Retinal pigment epithelial cell (primary cell): ENCODE measurements at regions not wholly inside any gene's neighbourhood (a gene's known extent, or its start where the extent isn't known, plus 50 kb on each side); places are given as distances from the start of the nearest gene placed in this dataset.

Experiments
- DNase-seq: peaks from one replicate; pipeline ENCODE4 v3.0.0-alpha.2; 2010; ENCODE audit warnings: low read depth
- H3K4me3 ChIP-seq: 2 replicates; pipeline ENCODE4 v1.5.1; 2011; ENCODE audit warnings: mild to moderate bottlenecking, low read length, control low read depth, moderate library complexity
- CTCF ChIP-seq: conservative IDR thresholded peaks from 2 replicates; pipeline ENCODE4 v1.5.1; 2011; ENCODE audit warnings: low read depth, low read length, control low read depth, inconsistent platforms

GRCh38 chr1:234530672-234531071 is 51.7 kb upstream of the TARBP1 start:
- no peak for TF ChIP-seq CTCF
- DNase-seq: no peak
- no peak overlapping the region for H3K4me3 ChIP-seq

- no peak for TF ChIP-seq CTCF
- no peak overlapping the region for H3K4me3 ChIP-seq
- DNase-seq: no peak
These were observed 50.9 kb upstream of the TARBP1 start for GRCh38 chr1:234529950-234530237.

GRCh38 chr1:234529095-234529949 is 50.3 kb upstream of the TARBP1 start:
- DNase-seq: no peak
- TF ChIP-seq CTCF: no peak
- no peak overlapping the region for H3K4me3 ChIP-seq
